ENCODE measurements at regions not wholly inside any gene's neighbourhood (a gene's known extent, or its start where the extent isn't known, plus 50 kb on each side); places are given as distances from the start of the nearest gene placed in this dataset.

DNA sequence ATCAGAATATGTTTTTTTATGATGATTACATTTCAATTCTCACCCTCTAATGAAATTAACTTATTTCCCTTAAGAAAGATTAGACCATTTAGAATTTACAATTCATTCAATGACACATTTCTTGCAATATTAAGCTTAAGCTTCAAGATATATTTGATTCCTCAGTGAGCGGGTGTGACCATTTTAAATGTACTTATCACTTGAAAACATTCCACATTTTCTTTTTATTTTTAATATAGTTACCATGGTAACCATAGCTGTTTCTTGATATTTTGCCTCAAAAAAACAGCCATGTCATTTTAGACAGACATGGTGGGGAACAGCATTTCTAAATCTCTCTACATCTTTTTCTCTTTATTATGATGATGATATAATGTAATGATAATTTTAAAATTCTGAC lies 1029.0 kb upstream of the B3GALT2 start:
- H4K20me1 ChIP-seq (ENCODE audit: insufficient read depth, low read length), result no peaks in the 10 kb centered on the region
- H3K4me1 ChIP-seq (ENCODE audit: insufficient read depth, low read length), result no peaks in the 10 kb centered on the region

DNA sequence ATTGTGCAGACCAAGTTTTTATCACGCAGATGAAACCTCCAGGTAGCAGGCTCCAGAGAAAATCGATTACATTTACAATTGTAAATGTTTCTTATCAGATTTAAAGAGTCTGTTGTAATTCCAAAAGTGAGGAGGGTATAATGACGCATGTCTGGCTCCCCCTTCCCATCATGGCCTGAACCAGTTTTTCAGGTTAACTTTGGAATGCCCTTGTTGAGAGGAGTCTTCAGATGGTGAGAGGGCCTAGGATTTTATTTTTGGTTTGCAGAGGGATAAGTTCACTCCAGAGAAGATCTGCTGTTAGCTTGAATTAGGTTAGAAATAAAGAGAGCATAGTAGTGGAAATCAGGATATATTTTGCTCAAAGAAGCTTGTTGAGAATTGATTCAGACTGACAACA lies 1028.3 kb upstream of the B3GALT2 start:
- no peak overlapping the region for H3K9ac ChIP-seq (ENCODE audit: low read depth, low read length)
- no peaks in the 10 kb centered on the region for H3K9me3 ChIP-seq (ENCODE audit: insufficient read depth, low read length, severe bottlenecking)
- no peak overlapping the region for H3K4me3 ChIP-seq (ENCODE audit: low read depth in 1 of 2, low read length in 2 of 2)
- ATAC-seq (ENCODE audit: insufficient read depth, low read depth) (no peak), DNase-seq (no peak)
- no peaks in the 10 kb centered on the region for H3K4me1 ChIP-seq (ENCODE audit: insufficient read depth, low read length)
- no peaks in the 10 kb centered on the region for H3K36me3 ChIP-seq (ENCODE audit: insufficient read depth, low read length)
- no peak overlapping the region for H3K27ac ChIP-seq (ENCODE audit: low read length)
- no peak overlapping the region for H2AFZ ChIP-seq (ENCODE audit: low read depth, low read length)
- TF ChIP-seq CTCF (IDR thresholded peaks at IDR 0.05; ENCODE audit: borderline replicate concordance, extremely low read depth, low read length, poor library complexity, severe bottlenecking), result no peak
- no peak for TF ChIP-seq EZH2 (IDR thresholded peaks at IDR 0.05; ENCODE audit: borderline replicate concordance, low read depth, low read length, severe bottlenecking)
- H4K20me1 ChIP-seq (ENCODE audit: insufficient read depth, low read length), result no peaks in the 10 kb centered on the region
- no peaks in the 10 kb centered on the region for H3K79me2 ChIP-seq (ENCODE audit: insufficient read depth, low read length)
- H3K4me2 ChIP-seq (ENCODE audit: insufficient read depth, low read length), result no peak overlapping the region
- H3K27me3 ChIP-seq (ENCODE audit: insufficient read depth, low read length, poor library complexity), result no peaks in the 10 kb centered on the region

More for the DNA sequence above, 1029.0 kb upstream of the B3GALT2 start:
- Histone ChIP-seq H3K79me2 (ENCODE audit: insufficient read depth, low read length) (no peaks in the 10 kb centered on the region), H3K4me3 (ENCODE audit: low read depth in 1 of 2, low read length in 2 of 2) (no peak overlapping the region), H3K36me3 (ENCODE audit: insufficient read depth, low read length) (no peaks in the 10 kb centered on the region), H3K27ac (ENCODE audit: low read length) (no peak overlapping the region), H3K27me3 (ENCODE audit: insufficient read depth, low read length, poor library complexity) (no peaks in the 10 kb centered on the region), H2AFZ (ENCODE audit: low read depth, low read length) (no peak overlapping the region), H3K9me3 (ENCODE audit: insufficient read depth, low read length, severe bottlenecking) (no peaks in the 10 kb centered on the region), H3K9ac (ENCODE audit: low read depth, low read length) (no peak overlapping the region), H3K4me2 (ENCODE audit: insufficient read depth, low read length) (no peak overlapping the region)
- DNase-seq, result no peak
- TF ChIP-seq CTCF (IDR thresholded peaks at IDR 0.05; ENCODE audit: borderline replicate concordance, extremely low read depth, low read length, poor library complexity, severe bottlenecking) (no peak), EZH2 (IDR thresholded peaks at IDR 0.05; ENCODE audit: borderline replicate concordance, low read depth, low read length, severe bottlenecking) (no peak)
- ATAC-seq (ENCODE audit: insufficient read depth, low read depth), result no peak

DNA sequence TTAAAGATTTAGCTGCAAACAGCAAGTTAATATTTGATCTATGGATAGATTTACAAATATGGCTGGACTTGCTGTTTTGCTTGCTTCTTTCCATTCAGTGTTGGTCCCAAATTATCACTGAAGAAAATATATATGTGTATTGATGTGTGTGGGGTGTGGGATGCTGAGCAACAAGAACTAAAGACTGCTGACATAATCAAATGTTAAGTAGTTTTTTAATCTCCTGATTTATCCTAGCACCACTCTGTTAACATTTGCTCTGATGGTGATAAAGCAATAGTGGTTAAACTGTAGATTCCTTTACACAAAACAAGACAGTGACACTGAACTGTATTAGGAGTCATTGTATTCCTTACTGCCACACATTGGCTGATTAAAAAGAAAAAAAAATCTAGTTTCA lies 1023.5 kb upstream of the B3GALT2 start:
- Histone ChIP-seq H3K27ac (ENCODE audit: low read length) (no peak overlapping the region), H3K4me3 (ENCODE audit: low read depth in 1 of 2, low read length in 2 of 2) (no peak overlapping the region), H3K4me1 (ENCODE audit: insufficient read depth, low read length) (no peaks in the 10 kb centered on the region), H3K9ac (ENCODE audit: low read depth, low read length) (no peak overlapping the region), H3K79me2 (ENCODE audit: insufficient read depth, low read length) (no peaks in the 10 kb centered on the region), H3K27me3 (ENCODE audit: insufficient read depth, low read length, poor library complexity) (no peaks in the 10 kb centered on the region), H3K9me3 (ENCODE audit: insufficient read depth, low read length, severe bottlenecking) (no peaks in the 10 kb centered on the region), H3K4me2 (ENCODE audit: insufficient read depth, low read length) (no peak overlapping the region), H2AFZ (ENCODE audit: low read depth, low read length) (no peak overlapping the region), H4K20me1 (ENCODE audit: insufficient read depth, low read length) (no peaks in the 10 kb centered on the region), H3K36me3 (ENCODE audit: insufficient read depth, low read length) (no peaks in the 10 kb centered on the region)
- DNase-seq, result no peak
- TF ChIP-seq CTCF (IDR thresholded peaks at IDR 0.05; ENCODE audit: borderline replicate concordance, extremely low read depth, low read length, poor library complexity, severe bottlenecking), result no peak
- ATAC-seq (ENCODE audit: insufficient read depth, low read depth), result no peak

GRCh38 chr1:194208674-194209073 lies 1022.3 kb upstream of the B3GALT2 start:
- H4K20me1 ChIP-seq (ENCODE audit: insufficient read depth, low read length), result no peaks in the 10 kb centered on the region
- H3K36me3 ChIP-seq (ENCODE audit: insufficient read depth, low read length), result no peaks in the 10 kb centered on the region
- H3K4me3 ChIP-seq (ENCODE audit: low read depth in 1 of 2, low read length in 2 of 2), result no peak overlapping the region
- TF ChIP-seq CTCF (IDR thresholded peaks at IDR 0.05; ENCODE audit: borderline replicate concordance, extremely low read depth, low read length, poor library complexity, severe bottlenecking) (no peak), EZH2 (IDR thresholded peaks at IDR 0.05; ENCODE audit: borderline replicate concordance, low read depth, low read length, severe bottlenecking) (no peak)
- no peaks in the 10 kb centered on the region for H3K9me3 ChIP-seq (ENCODE audit: insufficient read depth, low read length, severe bottlenecking)
- no peaks in the 10 kb centered on the region for H3K4me1 ChIP-seq (ENCODE audit: insufficient read depth, low read length)
- H3K4me2 ChIP-seq (ENCODE audit: insufficient read depth, low read length), result no peak overlapping the region
- no peak overlapping the region for H2AFZ ChIP-seq (ENCODE audit: low read depth, low read length)
- no peak for DNase-seq
- ATAC-seq (ENCODE audit: insufficient read depth, low read depth), result no peak
- no peaks in the 10 kb centered on the region for H3K79me2 ChIP-seq (ENCODE audit: insufficient read depth, low read length)
- H3K27ac ChIP-seq (ENCODE audit: low read length), result no peak overlapping the region
- H3K9ac ChIP-seq (ENCODE audit: low read depth, low read length), result no peak overlapping the region
- H3K27me3 ChIP-seq (ENCODE audit: insufficient read depth, low read length, poor library complexity), result no peaks in the 10 kb centered on the region
